ENCODE measurements at regions not wholly inside any gene's neighbourhood (a gene's known extent, or its start where the extent isn't known, plus 50 kb on each side); places are given as distances from the start of the nearest gene placed in this dataset.

DNA sequence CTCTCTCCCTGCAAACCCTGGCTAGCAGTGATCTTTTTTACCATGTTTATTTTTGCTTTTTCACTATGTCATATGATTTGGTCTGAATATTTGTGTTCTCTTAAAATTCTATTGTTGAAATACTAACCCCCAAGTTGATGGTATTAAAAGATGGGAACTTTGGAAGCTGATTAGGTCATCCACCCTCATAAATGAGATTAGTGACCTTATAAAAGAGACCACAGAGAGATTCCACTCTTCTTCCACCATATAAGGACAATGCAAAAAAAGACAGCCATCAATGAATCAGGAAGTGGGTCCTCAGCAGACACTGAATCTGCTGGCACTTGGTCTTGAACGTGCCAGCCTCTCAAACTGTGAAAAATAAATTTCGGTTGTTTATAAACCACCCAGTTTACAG is 112.8 kb upstream of the KCND2 start:
- TF ChIP-seq, protein P1, sequence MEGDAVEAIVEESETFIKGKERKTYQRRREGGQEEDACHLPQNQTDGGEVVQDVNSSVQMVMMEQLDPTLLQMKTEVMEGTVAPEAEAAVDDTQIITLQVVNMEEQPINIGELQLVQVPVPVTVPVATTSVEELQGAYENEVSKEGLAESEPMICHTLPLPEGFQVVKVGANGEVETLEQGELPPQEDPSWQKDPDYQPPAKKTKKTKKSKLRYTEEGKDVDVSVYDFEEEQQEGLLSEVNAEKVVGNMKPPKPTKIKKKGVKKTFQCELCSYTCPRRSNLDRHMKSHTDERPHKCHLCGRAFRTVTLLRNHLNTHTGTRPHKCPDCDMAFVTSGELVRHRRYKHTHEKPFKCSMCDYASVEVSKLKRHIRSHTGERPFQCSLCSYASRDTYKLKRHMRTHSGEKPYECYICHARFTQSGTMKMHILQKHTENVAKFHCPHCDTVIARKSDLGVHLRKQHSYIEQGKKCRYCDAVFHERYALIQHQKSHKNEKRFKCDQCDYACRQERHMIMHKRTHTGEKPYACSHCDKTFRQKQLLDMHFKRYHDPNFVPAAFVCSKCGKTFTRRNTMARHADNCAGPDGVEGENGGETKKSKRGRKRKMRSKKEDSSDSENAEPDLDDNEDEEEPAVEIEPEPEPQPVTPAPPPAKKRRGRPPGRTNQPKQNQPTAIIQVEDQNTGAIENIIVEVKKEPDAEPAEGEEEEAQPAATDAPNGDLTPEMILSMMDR (IDR thresholded peaks at IDR 0.05) = no peak
- no peak for TF ChIP-seq POLR2A (IDR thresholded peaks at IDR 0.05)

Data from heart left ventricle (tissue), 13 donors.